ENCODE measurements at regions not wholly inside any gene's neighbourhood (a gene's known extent, or its start where the extent isn't known, plus 50 kb on each side); places are given as distances from the start of the nearest gene placed in this dataset.

DNA sequence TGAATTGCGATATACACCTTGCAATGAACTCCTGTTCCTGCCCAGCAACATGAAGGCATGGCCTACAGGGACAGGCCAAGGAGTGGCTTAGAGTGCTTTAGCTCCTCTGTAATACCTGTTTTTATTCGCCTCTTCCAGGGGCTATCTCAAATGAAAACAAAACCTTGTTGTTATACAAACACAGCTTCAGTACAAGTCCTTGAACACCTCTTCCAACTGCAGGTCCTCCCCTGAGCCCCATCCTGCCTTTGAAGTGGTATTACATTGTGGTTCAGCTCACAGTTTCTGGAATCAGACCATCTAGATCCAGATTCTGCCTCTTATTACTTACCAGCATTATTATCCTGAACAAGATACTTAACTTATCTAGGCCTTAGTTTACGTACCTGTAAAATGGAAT lies 83.0 kb upstream of the HNRNPA3 start:
- Histone ChIP-seq H3K36me3 (no peaks in the 10 kb centered on the region), H3K27me3 (no peaks in the 10 kb centered on the region), H3K9me3 (no peaks in the 10 kb centered on the region), H3K4me3 (no peak overlapping the region), H3K27ac (no peak overlapping the region), H3K4me1 (no peaks in the 10 kb centered on the region)
- TF ChIP-seq EP300 (IDR thresholded peaks at IDR 0.05), result no peak
- TF ChIP-seq, protein P1, sequence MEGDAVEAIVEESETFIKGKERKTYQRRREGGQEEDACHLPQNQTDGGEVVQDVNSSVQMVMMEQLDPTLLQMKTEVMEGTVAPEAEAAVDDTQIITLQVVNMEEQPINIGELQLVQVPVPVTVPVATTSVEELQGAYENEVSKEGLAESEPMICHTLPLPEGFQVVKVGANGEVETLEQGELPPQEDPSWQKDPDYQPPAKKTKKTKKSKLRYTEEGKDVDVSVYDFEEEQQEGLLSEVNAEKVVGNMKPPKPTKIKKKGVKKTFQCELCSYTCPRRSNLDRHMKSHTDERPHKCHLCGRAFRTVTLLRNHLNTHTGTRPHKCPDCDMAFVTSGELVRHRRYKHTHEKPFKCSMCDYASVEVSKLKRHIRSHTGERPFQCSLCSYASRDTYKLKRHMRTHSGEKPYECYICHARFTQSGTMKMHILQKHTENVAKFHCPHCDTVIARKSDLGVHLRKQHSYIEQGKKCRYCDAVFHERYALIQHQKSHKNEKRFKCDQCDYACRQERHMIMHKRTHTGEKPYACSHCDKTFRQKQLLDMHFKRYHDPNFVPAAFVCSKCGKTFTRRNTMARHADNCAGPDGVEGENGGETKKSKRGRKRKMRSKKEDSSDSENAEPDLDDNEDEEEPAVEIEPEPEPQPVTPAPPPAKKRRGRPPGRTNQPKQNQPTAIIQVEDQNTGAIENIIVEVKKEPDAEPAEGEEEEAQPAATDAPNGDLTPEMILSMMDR (IDR thresholded peaks at IDR 0.05), result no peak
- DNase-seq (ENCODE audit: low spot score in 2 of 2), result no peak
- WGBS, 2 donors, result 94 to 98% methylated on average over 3 of the region's 3 CpGs

DNA sequence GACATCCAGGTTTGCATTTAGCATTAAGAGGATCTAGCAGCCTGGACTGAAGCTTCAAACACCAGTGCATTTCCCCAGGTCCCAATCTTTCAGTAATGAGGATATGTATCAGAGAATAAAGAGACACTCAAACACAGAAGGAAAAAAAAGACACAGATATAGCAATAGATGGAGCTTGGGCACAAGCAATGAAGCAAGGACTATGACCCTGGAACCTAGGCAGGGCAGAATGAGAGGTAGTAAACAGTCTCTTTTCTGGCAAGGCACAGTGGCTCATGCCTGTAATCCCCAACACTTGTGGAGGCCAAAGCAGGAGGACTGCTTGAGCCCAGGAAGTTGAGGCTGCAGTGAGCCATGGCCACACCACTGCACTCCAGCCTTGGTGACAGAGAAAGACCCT lies 80.7 kb upstream of the HNRNPA3 start:
- no peak overlapping the region for H3K27ac ChIP-seq
- no peaks in the 10 kb centered on the region for H3K27me3 ChIP-seq
- H3K36me3 ChIP-seq, result no peaks in the 10 kb centered on the region
- no peaks in the 10 kb centered on the region for H3K9me3 ChIP-seq
- TF ChIP-seq EP300 (IDR thresholded peaks at IDR 0.05) (no peak), POLR2A (IDR thresholded peaks at IDR 0.05) (no peak)
- TF ChIP-seq, protein P1 (IDR thresholded peaks at IDR 0.05), result no peak
- no peaks in the 10 kb centered on the region for H3K4me1 ChIP-seq
- H3K4me3 ChIP-seq, result no peak overlapping the region
- DNase-seq (ENCODE audit: low spot score in 2 of 2), result no peak

DNA sequence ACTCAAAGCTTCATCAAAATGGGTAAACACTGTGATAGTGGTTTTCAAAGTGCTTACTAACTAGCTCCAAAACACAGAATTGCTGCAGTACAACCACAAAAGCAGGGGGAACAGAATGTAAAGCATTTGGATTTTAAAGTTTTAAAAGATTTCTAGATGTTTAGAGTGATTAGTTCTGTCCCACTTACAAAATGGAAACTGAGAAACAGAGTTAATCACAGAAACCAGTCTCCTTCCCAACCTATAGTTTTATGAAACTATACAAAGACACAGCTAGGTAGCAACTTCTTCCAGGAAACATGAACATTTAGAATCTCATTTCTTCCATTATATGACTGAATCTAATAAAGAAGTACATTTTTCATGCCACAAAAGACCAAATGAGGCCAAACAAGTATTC lies 73.8 kb upstream of the HNRNPA3 start:
- TF ChIP-seq EP300 (IDR thresholded peaks at IDR 0.05), result no peak
- Histone ChIP-seq H3K27ac (no peak overlapping the region), H3K27me3 (peaks cover 0 to 4% of the 10 kb centered on the region in 2 donors), H3K4me3 (no peak overlapping the region), H3K4me1 (no peaks in the 10 kb centered on the region), H3K9me3 (no peaks in the 10 kb centered on the region), H3K36me3 (no peaks in the 10 kb centered on the region)
- no peak for DNase-seq (ENCODE audit: low spot score in 2 of 2)

DNA sequence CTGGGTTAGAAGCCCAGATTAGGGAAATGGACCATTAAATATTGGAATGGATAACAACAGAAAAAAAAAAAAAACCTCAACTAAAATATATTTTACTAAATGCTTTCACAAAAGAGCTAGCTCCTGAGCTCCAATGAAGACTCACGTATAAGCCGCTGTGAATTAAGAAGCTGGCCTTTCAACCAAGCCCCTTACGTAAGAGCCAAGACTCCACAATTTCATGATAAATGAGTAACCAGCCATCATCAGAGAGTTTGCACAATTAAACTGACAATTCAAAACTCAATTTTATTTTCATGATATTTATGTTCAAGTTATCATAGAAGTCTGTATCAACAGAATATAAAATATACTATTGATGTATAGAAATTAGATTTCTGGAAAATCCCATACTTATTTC lies 70.7 kb upstream of the HNRNPA3 start:
- 94 to 95% methylated on average over 3 of the region's 3 CpGs for WGBS, 2 donors
- no peak for DNase-seq (ENCODE audit: low spot score in 2 of 2)

DNA sequence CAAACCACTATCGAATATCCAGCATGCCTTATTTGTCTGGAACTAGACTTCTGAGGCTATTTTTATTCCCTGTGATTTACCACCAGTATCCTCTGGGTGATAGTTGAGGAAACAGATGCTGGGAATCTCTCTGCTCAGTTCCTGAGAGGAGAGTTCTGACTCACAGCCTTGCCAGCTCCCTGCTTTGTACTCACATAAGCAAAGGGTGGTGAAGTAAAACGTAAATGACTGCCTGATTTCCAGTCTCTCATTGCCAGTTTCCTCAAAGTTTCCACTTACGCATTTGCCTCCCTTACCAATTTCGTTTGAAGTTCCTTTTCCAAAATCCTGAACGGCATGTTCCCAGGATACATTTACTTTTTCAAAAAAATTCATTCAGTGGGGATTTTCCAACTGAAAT lies 69.2 kb upstream of the HNRNPA3 start:
- no peak overlapping the region for H3K27ac ChIP-seq
- no peak overlapping the region for H3K4me3 ChIP-seq
- H3K4me1 ChIP-seq, result peaks cover 0 to 15% (median 0%) of the 10 kb centered on the region in 4 donors
- H3K27me3 ChIP-seq, result peaks cover 0 to 9% of the 10 kb centered on the region in 2 donors
- H3K36me3 ChIP-seq, result no peaks in the 10 kb centered on the region
- DNase-seq (ENCODE audit: low spot score in 2 of 2), result no peak
- 34 to 44% methylated on average over 5 of the region's 5 CpGs for WGBS, 2 donors
- no peaks in the 10 kb centered on the region for H3K9me3 ChIP-seq
- TF ChIP-seq, protein P1 (IDR thresholded peaks at IDR 0.05), result no peak
- TF ChIP-seq EP300 (IDR thresholded peaks at IDR 0.05), result peak in 1 of 2 donors; percentile 55

More for the DNA sequence above, 70.7 kb upstream of the HNRNPA3 start:
- Histone ChIP-seq H3K27ac (no peak overlapping the region), H3K9me3 (no peaks in the 10 kb centered on the region), H3K4me1 (peaks cover 0 to 2% (median 0%) of the 10 kb centered on the region in 4 donors), H3K36me3 (no peaks in the 10 kb centered on the region), H3K27me3 (peaks cover 0 to 9% of the 10 kb centered on the region in 2 donors), H3K4me3 (no peak overlapping the region)
- TF ChIP-seq EP300 (IDR thresholded peaks at IDR 0.05), result no peak
- TF ChIP-seq POLR2A (IDR thresholded peaks at IDR 0.05), result no peak
- TF ChIP-seq, protein P1 (IDR thresholded peaks at IDR 0.05), result no peak

DNA sequence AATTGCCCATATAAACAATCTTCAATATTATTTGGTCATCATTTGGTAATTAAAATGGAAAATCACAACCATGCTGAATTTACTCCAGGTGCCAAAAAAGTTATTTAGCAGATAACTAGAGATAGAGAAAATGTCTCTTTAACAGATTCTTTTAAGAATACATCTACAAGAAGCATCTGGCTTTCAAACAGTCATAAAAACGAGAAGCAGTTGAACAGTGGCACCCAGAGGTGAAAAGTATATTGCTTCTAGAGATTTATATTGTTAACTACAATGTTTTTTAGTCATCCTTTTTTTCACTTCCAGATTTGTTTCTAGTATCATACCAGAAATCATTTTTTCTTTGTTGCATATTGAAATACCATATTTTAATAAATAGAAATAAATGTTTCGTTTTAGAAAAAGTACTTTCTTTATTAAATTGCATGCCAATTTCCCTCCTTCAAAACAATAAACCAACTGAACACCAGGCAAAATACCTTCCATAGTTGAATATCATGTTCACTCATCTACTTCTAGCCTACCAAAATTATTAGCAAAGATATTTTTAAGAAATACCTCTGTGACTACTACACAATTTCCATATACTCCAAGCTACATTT lies 65.4 kb upstream of the HNRNPA3 start:
- Histone ChIP-seq H3K27me3 (peaks cover 0 to 14% of the 10 kb centered on the region in 2 donors), H3K27ac (no peak overlapping the region), H3K9me3 (no peaks in the 10 kb centered on the region), H3K4me3 (no peak overlapping the region), H3K4me1 (peaks cover 0 to 21% (median 0%) of the 10 kb centered on the region in 4 donors), H3K36me3 (no peaks in the 10 kb centered on the region)
- peak in 1 of 2 donors; percentile 40 for DNase-seq (ENCODE audit: low spot score in 2 of 2)
- no peak for TF ChIP-seq POLR2A (IDR thresholded peaks at IDR 0.05)
- TF ChIP-seq, protein P1 (IDR thresholded peaks at IDR 0.05), result peak; percentile 50 to 62 (median 54)
- TF ChIP-seq EP300 (IDR thresholded peaks at IDR 0.05), result no peak
- 3% methylated on average over 2 of the region's 2 CpGs for WGBS, 2 donors
